ENCODE measurements at regions not wholly inside any gene's neighbourhood (a gene's known extent, or its start where the extent isn't known, plus 50 kb on each side); places are given as distances from the start of the nearest gene placed in this dataset.

DNA sequence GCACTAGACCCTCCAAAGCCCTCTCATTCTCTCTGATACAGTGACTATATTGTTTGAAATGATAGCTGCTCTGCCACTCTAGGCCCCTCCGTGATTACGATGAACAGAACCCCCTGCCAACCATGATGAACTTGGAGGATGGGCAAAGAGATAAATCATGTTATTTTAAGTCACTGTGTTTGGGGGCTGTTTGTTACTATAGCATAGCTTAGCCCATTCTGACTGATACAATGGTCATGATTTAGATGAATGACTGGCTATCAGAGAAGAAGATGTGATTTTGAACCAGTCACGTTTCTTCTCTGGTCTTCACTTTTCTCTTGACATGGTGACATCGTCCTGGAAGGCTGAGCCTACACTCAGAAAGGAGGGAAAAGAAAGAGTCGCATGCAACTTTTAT, 95.4 kb upstream of the HABP2 start:
- H3K36me3 ChIP-seq: no peaks in the 10 kb centered on the region
- H3K4me3 ChIP-seq: no peak overlapping the region
- 88 to 89% methylated on average over 5 of the region's 5 CpGs for WGBS, 2 donors
- no peak for DNase-seq
- H3K4me1 ChIP-seq: no peaks in the 10 kb centered on the region
- H3K27ac ChIP-seq: no peak overlapping the region
- H3K9me3 ChIP-seq: no peaks in the 10 kb centered on the region
- H3K27me3 ChIP-seq: no peaks in the 10 kb centered on the region
- TF ChIP-seq, protein P1, sequence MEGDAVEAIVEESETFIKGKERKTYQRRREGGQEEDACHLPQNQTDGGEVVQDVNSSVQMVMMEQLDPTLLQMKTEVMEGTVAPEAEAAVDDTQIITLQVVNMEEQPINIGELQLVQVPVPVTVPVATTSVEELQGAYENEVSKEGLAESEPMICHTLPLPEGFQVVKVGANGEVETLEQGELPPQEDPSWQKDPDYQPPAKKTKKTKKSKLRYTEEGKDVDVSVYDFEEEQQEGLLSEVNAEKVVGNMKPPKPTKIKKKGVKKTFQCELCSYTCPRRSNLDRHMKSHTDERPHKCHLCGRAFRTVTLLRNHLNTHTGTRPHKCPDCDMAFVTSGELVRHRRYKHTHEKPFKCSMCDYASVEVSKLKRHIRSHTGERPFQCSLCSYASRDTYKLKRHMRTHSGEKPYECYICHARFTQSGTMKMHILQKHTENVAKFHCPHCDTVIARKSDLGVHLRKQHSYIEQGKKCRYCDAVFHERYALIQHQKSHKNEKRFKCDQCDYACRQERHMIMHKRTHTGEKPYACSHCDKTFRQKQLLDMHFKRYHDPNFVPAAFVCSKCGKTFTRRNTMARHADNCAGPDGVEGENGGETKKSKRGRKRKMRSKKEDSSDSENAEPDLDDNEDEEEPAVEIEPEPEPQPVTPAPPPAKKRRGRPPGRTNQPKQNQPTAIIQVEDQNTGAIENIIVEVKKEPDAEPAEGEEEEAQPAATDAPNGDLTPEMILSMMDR (IDR thresholded peaks at IDR 0.05): no peak
- no peak for FAIRE-seq
- intact Hi-C loops (cut with DNase I): no loop called here
- ATAC-seq: no peak

DNA sequence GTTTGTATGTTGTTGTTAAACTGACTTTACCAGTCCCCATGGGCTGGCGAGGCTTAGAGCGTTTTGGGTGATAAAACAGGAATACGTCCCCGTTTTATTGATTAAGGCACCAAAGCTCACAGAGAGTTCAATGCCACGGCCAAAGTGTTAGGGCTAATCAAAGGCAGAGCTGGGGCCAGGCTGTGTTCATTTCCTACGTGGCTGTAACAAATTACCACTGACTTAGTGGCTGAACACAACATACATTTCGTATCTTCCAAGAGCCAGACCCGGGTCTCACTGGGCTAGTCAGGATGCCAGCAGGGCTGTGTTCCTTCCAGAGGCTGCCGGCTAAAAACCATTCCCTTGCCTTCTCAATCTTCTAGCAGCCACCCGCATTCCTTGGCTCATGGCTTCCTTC, 94.4 kb upstream of the HABP2 start:
- WGBS, 2 donors: 66 to 67% methylated on average over 10 of the region's 10 CpGs
- intact Hi-C loops (cut with DNase I): no loop called here
- no peaks in the 10 kb centered on the region for H3K9me3 ChIP-seq
- TF ChIP-seq, protein P1 (IDR thresholded peaks at IDR 0.05): no peak
- no peak for FAIRE-seq
- H3K27ac ChIP-seq: no peak overlapping the region
- ATAC-seq: no peak
- H3K4me3 ChIP-seq: no peak overlapping the region
- H3K4me1 ChIP-seq: peaks cover 0 to 4% (median 3%) of the 10 kb centered on the region in 3 donors
- H3K27me3 ChIP-seq: no peaks in the 10 kb centered on the region
- DNase-seq: peak in 1 of 6 donors; percentile 4
- H3K36me3 ChIP-seq: no peaks in the 10 kb centered on the region

DNA sequence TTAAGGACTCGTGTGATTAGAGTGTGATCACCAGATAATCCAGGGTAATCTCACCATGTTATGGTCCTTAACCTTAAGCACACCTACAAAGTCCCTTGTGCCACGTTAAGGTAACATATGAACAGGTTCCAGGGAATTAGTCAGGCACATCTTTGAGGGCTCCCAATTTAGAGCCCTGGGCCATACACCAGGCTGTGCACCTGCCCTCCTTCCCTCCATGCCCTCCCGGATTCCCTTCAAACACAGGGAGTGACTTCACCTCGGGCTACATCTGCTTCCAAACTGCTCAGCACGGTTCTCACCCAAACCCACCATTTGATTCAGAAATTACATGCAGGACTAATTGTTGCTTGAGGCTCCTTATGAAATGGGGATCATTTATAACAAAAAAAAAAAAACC, 93.9 kb upstream of the HABP2 start:
- no peak for ATAC-seq
- no peak for DNase-seq
- Histone ChIP-seq H3K4me3 (no peak overlapping the region), H3K9me3 (no peaks in the 10 kb centered on the region), H3K27me3 (no peaks in the 10 kb centered on the region), H3K4me1 (peaks cover 0 to 6% (median 3%) of the 10 kb centered on the region in 3 donors), H3K27ac (no peak overlapping the region), H3K36me3 (no peaks in the 10 kb centered on the region)
- intact Hi-C loops (cut with DNase I): no loop called here
- FAIRE-seq: no peak
- 81 to 89% methylated on average over 5 of the region's 5 CpGs for WGBS, 2 donors
- TF ChIP-seq, protein P1 (IDR thresholded peaks at IDR 0.05): no peak

DNA sequence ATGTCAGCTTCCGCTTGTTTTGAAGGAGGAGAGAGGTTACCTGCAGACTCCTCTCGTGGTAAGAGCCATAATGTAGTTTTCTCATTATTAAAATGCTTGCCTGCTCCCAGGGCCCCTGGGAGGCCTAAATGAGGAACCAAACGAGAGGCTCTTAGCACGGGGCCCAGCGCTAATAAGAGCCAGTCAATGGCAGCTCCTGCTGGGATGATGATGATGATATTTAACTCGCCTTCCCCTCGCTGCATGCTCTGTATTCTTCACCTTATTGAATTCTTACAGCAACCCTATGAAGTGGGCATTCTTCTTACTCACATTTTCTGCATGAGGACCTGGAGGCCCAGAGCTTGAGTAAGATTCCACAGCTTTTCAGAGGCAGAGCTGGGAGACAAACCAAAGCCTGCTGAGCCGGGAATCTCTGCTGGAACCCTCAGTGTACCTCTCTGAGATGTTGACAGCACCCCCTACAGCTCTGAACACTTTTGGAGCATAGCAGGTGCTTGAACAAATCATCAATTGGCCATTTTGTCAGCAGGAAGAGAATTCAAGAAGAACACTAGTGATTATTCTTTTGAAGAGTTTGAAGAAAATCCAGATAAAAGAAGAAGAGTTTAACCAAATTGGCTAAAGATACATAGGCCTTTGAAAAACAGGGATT, 93.1 kb upstream of the HABP2 start:
- H3K4me1 ChIP-seq: peaks cover 0 to 6% (median 3%) of the 10 kb centered on the region in 3 donors
- TF ChIP-seq, protein P1 (IDR thresholded peaks at IDR 0.05): no peak
- no peak for DNase-seq
- no peak overlapping the region for H3K4me3 ChIP-seq
- WGBS, 2 donors: 91 to 92% methylated on average over 8 of the region's 8 CpGs
- intact Hi-C loops (cut with DNase I): no loop called here
- H3K9me3 ChIP-seq: no peaks in the 10 kb centered on the region
- no peak for FAIRE-seq
- H3K36me3 ChIP-seq: no peaks in the 10 kb centered on the region
- no peak for ATAC-seq
- H3K27ac ChIP-seq: no peak overlapping the region
- H3K27me3 ChIP-seq: no peaks in the 10 kb centered on the region

DNA sequence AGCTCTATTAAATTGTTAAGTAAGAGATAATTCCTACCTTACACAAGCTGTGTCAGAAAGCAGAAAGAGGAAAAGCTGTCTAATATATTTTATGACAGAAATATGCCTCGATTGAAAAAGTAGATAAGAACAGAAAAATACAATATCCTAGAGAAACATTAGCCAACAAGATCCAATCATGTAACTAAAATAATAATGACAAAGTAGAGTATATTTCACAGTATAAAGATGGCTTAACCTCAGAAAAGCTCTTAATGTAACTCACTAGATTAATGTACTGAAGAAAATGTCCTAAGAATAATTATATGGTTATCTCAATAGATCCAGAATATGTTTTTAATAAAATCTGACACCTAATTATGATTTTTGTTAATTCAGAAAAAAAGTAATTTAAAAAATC, 89.8 kb upstream of the HABP2 start:
- DNase-seq (no peak), FAIRE-seq (peak; percentile 47), ATAC-seq (no peak)
- Histone ChIP-seq H3K9me3 (no peaks in the 10 kb centered on the region), H3K4me3 (no peak overlapping the region), H3K36me3 (no peaks in the 10 kb centered on the region), H3K27ac (no peak overlapping the region), H3K4me1 (peaks cover 0 to 6% (median 3%) of the 10 kb centered on the region in 3 donors), H3K27me3 (no peaks in the 10 kb centered on the region)
- intact Hi-C loops (cut with DNase I): no loop called here
- 17% methylated on average over 1 of the region's 1 CpG for WGBS, 2 donors
- TF ChIP-seq, protein P1 (IDR thresholded peaks at IDR 0.05): no peak

All from pancreas (tissue), 10 donors.